NCI-H345 treated with DMSO at 0.1 percent for 48 hours (cell line): ENCODE measurements at regions not wholly inside any gene's neighbourhood (a gene's known extent, or its start where the extent isn't known, plus 50 kb on each side); places are given as distances from the start of the nearest gene placed in this dataset.
A peak's percentile ranks its signal among the peaks of the same experiment; 100 is the strongest.
"Not testable (repeated sequence)": the region's sequence is repeated elsewhere in the genome, so short reads cannot be mapped to it uniquely, and the experiment has no call there.

Experiments
- DNase-seq: peaks from one replicate; lab custom pipeline; 2025; ENCODE audit not compliant: unreplicated experiment; lab: John Stamatoyannopoulos, UW

GRCh38 chr1:195763146-195763906 is 844.9 kb downstream of the KCNT2 start:
- DNase-seq = peak; percentile 75

DNA sequence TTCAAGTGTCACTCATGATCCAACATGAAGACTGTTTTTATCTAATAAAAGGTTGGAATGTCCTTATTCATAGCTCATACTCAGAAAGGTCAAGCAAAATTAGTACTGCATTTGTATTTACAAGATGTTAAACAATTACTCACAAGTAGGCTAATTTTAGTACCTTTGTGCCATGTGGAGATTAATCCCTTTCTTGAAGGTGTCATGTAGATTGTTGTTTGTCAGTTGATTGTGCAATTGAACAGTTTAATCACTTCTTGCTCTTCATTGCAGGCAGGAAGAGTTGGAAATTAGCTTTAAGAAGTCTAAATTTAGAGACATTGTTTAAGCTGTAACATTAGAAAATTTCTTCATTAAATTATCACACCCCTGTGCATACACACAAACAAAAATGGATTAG is 847.1 kb downstream of the KCNT2 start:
- DNase-seq = no peak

DNA sequence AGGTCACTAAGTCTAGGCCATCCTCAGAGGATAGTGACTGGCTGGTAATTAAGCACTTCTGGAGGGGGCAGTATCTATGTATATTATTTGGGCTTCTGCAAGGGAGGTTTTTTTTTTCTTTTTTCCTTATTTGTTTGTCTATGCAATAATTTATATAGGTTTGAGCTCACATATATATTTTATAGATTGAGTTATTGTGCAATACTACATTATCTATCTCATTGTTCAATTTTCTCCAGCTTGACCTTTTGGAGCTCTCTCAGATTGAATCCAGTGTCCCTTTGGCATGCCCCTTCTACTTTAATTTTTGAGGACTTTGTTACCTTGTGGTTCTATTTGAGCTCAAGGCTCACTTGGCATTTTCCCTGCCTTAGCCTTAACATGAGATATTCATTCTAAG is 852.1 kb downstream of the KCNT2 start:
- no peak for DNase-seq

DNA sequence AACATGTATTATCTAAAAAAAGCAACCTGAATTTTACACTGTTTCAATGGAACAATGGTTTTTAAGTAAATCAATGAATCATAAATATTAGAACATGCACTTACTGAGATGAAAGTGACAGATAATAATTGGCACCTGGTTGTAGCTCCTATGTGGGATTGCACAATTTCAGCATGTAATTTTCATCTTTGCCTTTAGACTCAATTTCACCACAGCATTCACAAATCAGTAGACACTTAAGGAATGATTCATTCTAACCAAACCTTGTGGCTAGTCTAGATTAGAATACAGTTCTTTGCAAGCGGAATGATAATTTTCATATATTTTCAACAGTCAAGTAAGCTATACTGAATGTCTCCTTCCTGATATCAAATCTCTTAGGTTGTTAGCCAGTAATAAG is 853.4 kb downstream of the KCNT2 start:
- DNase-seq = no peak

- DNase-seq = no peak
Measured at GRCh38 chr1:195754303-195754702, 853.9 kb downstream of the KCNT2 start.

DNA sequence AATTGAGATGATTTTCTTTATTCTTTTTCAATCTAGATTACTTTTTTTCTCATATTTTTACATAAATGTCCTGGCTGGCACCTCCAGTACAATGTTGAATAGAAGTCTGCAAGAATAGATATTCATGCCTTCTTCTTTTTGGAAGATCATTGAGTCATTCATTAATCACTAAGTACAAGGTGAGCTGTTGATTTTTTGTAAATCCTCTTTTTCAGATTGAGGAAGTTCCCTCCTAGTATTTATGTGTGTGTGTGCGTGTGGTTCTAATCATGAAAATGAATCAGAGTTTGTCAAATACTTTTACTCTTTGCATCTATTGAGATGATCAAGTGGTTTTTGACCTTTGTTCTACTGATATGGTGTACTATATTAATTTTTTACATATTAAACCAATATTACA is 859.3 kb downstream of the KCNT2 start:
- no peak for DNase-seq

DNA sequence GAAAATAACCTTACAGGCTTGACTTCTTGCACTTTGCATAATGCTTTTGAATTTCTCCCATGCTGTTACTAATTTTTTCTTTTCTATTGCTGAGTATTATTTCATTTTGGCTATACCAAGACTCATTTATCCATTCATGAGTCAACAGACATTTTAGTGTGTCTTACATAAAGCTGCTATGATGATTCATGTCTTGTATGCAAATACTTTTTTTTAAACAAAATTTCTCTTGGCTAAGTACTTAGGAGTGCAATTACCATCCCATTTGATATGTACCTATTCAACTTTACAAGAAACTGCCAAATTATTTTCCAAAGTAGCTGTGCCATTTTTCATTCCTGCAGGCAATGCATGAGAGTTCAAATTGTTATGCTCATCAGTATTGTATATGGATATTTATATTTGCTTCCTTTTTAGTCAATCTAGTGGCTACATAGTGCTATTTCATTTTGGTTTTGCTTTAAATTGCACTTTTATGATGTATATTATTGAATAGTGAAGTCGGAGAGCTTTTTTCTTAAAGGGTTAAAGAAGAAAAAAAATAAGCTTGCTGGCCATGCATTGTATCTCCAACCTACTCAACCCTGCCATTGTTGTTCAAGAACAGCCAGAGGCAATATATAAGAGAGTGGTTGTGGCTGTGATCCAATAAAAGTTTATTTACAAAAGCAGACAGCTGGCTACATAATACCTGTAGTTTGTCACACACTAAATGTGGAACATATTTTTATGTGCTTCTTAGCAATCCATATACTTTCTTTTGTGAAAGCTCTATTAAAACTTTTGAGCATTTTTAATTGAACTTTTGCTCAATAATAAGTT is 862.8 kb downstream of the KCNT2 start:
- DNase-seq = peak; percentile 94

DNA sequence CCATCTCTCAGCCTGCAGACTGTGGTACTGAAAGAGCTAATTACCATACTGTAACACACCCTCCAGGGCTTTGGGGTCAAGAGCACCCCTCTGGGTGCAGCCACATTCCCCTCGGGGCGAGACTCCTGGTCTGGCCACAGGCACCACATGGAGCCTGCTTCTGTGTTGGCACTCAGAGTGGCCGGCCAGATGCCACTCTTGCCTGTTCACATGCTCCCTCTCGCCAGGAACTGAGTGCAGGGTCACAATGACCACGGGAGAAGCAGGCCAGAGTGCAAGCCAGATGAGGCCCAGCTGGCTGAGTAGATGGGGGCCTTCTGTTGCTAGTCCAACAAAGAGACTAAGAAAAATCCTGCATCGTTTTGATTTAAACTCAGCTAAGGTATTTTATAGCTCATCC is 864.0 kb downstream of the KCNT2 start:
- DNase-seq = no peak

- DNase-seq = no peak
Measured at GRCh38 chr1:195740862-195741261, 867.4 kb downstream of the KCNT2 start.

- DNase-seq = no peak
Measured at GRCh38 chr1:195738966-195739650, 869.1 kb downstream of the KCNT2 start.

GRCh38 chr1:195735140-195735539 is 873.1 kb downstream of the KCNT2 start:
- DNase-seq = no peak

DNA sequence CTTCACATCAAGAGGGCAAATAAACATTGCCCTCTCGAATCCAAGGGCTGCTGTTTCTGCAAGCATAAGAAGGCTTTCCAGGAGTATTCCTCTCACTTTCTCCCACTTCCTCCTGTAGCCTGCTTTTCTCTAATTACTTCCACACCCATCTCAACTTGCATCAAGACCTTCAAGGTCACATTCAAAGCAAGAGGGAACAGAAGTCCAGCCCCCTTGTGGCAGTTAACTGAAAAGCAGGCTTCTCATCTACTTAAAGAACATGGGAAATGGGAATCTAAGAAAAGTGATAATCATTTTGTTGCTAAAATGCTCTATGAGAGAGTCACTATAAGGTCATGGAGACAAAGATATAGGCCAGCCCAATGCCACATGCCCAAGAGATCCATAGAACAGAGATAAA is 874.4 kb downstream of the KCNT2 start:
- no peak for DNase-seq

GRCh38 chr1:195733408-195733807 is 874.8 kb downstream of the KCNT2 start:
- no peak for DNase-seq

- DNase-seq = no peak
Measured at GRCh38 chr1:195731385-195731784, 876.9 kb downstream of the KCNT2 start.

DNA sequence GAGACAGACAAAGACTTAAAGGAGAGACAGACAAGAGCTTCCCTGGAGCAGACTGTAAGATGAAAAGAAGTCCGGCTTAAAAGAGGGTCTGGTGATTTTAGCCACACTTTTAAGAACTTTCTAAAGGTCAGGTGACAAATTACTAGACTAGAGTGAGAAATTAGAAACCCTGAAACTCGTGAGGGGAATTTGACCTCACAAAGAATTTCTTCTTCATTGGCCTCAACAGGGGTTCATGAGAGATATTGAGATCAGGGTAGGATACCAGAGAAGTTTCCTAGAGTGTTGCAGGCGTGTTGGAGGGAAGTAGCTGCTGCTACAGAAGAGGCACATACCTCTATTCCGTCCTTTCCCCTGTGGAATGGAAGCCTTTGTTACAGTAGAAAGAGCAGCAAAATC is 884.4 kb downstream of the KCNT2 start:
- no peak for DNase-seq

GRCh38 chr1:195722852-195723795 is 885.1 kb downstream of the KCNT2 start:
- DNase-seq = not testable (repeated sequence)

GRCh38 chr1:195722146-195722545 is 886.1 kb downstream of the KCNT2 start:
- DNase-seq = not testable (repeated sequence)

GRCh38 chr1:195721210-195721971 is 886.8 kb downstream of the KCNT2 start:
- DNase-seq = no peak

DNA sequence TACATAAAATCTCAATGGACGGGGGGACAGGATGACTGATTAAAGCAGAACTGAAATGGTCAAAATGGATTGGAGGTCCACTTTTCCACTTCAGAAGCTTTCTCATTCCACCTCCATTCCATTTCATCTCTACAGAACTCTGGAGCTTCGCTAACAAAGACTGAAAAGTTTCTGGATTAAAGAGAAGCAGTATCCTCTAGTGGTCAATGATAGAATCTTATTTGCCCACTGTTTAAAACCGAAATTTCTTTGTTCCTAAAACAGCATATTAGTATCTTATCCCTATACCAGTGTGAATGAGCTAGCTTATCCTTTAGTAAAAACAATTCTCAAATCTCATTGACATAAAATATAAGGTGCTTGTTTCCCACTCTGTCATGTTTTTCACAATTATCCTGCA is 890.6 kb downstream of the KCNT2 start:
- no peak for DNase-seq

DNA sequence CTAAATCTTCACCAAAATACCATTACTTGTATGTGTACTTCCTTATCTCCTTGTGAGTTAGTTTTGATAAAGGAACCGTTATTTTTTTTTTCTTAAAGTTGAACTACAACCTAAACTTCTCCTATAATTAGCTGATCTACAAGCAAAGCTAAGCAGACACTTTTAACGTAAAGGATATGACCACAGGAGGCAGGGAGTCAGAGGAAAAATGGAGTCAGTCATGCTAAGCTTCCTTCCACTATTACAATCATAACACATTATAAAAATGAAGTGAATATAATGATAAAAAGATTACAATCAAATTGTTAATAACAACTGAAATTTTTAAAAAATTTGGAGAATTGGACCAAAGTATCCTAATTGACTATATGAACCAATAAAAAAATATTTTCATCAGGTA is 892.6 kb downstream of the KCNT2 start:
- DNase-seq = no peak
